Hepatocyte (in vitro differentiated cells): ENCODE measurements at regions not wholly inside any gene's neighbourhood (a gene's known extent, or its start where the extent isn't known, plus 50 kb on each side); places are given as distances from the start of the nearest gene placed in this dataset.

ENCODE experiments used
- EZH2phosphoT487 ChIP-seq: fragments of 200-600 bp; sonication (generic); IDR thresholded peaks from one replicate; pipeline ENCODE4 v1.6.1; 2018; ENCODE audit warnings: antibody characterized with exemption, mild to moderate bottlenecking, low read depth, moderate library complexity; ENCODE audit not compliant: unreplicated experiment, severe bottlenecking
- TF ChIP-seq, protein P1 (sequence below): fragments of 200-600 bp; sonication (generic); IDR thresholded peaks from 2 replicates; pipeline ENCODE4 v1.5.1; 2016; ENCODE audit warnings: antibody characterized with exemption, mild to moderate bottlenecking; ENCODE audit not compliant: poor library complexity

DNA sequence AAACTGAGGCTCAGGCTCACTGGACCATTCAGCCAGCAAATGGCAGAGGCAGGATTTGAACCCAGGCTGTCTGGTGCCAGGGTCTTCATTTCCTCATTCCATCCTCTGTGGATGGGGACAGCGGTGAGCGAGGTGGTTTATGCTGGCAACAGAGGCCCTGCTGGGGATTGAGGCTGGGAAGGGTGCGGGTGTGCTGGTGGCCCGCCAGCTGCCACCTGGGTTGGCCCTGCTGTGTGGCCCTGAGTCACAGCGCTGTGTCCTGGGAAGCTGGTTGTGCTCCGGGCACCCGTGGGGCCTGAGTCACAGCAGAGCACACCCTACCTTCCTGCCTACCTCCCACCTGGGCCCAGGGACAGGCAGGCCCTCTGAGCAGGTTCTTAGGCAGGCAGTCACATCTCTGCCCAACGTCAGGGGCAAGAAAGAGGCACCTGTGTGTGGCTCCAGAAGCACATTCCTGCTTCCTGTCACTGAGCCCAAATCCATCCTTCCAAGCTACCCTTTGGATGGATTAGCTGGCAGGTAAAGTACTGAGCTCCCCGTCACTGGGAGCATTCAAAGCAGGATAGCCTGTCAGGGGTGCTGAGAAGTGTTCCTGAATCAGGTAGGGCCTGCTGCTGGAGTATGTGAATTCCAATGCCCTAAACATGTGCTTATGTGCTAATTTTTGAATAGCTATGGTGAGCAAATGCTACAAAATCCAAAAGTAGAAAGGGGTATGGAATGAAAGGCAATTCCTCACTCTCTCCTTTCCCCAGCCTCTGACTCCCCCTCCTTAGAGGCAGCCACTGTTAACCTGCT lies 53.9 kb downstream of the CEBPB start:
- TF ChIP-seq, protein P1, sequence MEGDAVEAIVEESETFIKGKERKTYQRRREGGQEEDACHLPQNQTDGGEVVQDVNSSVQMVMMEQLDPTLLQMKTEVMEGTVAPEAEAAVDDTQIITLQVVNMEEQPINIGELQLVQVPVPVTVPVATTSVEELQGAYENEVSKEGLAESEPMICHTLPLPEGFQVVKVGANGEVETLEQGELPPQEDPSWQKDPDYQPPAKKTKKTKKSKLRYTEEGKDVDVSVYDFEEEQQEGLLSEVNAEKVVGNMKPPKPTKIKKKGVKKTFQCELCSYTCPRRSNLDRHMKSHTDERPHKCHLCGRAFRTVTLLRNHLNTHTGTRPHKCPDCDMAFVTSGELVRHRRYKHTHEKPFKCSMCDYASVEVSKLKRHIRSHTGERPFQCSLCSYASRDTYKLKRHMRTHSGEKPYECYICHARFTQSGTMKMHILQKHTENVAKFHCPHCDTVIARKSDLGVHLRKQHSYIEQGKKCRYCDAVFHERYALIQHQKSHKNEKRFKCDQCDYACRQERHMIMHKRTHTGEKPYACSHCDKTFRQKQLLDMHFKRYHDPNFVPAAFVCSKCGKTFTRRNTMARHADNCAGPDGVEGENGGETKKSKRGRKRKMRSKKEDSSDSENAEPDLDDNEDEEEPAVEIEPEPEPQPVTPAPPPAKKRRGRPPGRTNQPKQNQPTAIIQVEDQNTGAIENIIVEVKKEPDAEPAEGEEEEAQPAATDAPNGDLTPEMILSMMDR, result no peak
- no peak for TF ChIP-seq EZH2phosphoT487
